ENCODE measurements at regions not wholly inside any gene's neighbourhood (a gene's known extent, or its start where the extent isn't known, plus 50 kb on each side); places are given as distances from the start of the nearest gene placed in this dataset.

GRCh38 chr2:17429130-17429529 lies 89.1 kb downstream of the RAD51AP2 start:
- no peak for TF ChIP-seq CTCF (IDR thresholded peaks at IDR 0.05)
- no peak for TF ChIP-seq POLR2A (IDR thresholded peaks at IDR 0.05)

Measured in testis (tissue), 2 donors.